ENCODE measurements at regions not wholly inside any gene's neighbourhood (a gene's known extent, or its start where the extent isn't known, plus 50 kb on each side); places are given as distances from the start of the nearest gene placed in this dataset.

- Histone ChIP-seq H3K4me1 (no peaks in the 10 kb centered on the region), H3K27ac (no peak overlapping the region), H3K36me3 (no peaks in the 10 kb centered on the region), H3K4me3 (no peak overlapping the region), H3K9me3 (no peaks in the 10 kb centered on the region), H3K27me3 (no peaks in the 10 kb centered on the region)
- in situ Hi-C loops (cut with MboI; ENCODE audit: low pct_ligation_motif_present in 1 of 4, low pct_unique_long_range_greater_than_20kb in 1 of 4, low sequenced_read_pairs in 3 of 4), result no loop called here
- no peak for TF ChIP-seq POLR2A (IDR thresholded peaks at IDR 0.05)
- no peak for TF ChIP-seq EP300 (IDR thresholded peaks at IDR 0.05; ENCODE audit: low read depth)
- no peak for TF ChIP-seq CTCF (IDR thresholded peaks at IDR 0.05)
- TF ChIP-seq POLR2AphosphoS5 (IDR thresholded peaks at IDR 0.05), result no peak
- DNase-seq, result no peak
- intact Hi-C loops (cut with DNase I; ENCODE audit: low total_unique reads), result no loop called here
- WGBS, 2 donors (ENCODE audit: low coverage in 1 of 2), result 79 to 81% methylated on average over 5 of the region's 5 CpGs
Observed at GRCh38 chr5:152907488-152908245, 502.6 kb upstream of the NMUR2 start.

- no peaks in the 10 kb centered on the region for H3K27me3 ChIP-seq
- no peaks in the 10 kb centered on the region for H3K9me3 ChIP-seq
- H3K36me3 ChIP-seq, result no peaks in the 10 kb centered on the region
- no peak overlapping the region for H3K27ac ChIP-seq
- no peak for DNase-seq
- H3K4me1 ChIP-seq, result no peaks in the 10 kb centered on the region
- in situ Hi-C loops (cut with MboI; ENCODE audit: low pct_ligation_motif_present in 1 of 4, low pct_unique_long_range_greater_than_20kb in 1 of 4, low sequenced_read_pairs in 3 of 4) (no loop called here), intact Hi-C loops (cut with DNase I; ENCODE audit: low total_unique reads) (no loop called here)
- 69 to 81% methylated on average over 3 to 4 of the region's 4 CpGs for WGBS, 2 donors (ENCODE audit: low coverage in 1 of 2)
- TF ChIP-seq CTCF (IDR thresholded peaks at IDR 0.05) (no peak), POLR2AphosphoS5 (IDR thresholded peaks at IDR 0.05) (no peak), POLR2A (IDR thresholded peaks at IDR 0.05) (no peak), EP300 (IDR thresholded peaks at IDR 0.05; ENCODE audit: low read depth) (no peak)
- H3K4me3 ChIP-seq, result no peak overlapping the region
Observed at GRCh38 chr5:152912924-152913323, 507.8 kb upstream of the NMUR2 start.

GRCh38 chr5:152932621-152933020, 527.5 kb upstream of the NMUR2 start:
- intact Hi-C loops (cut with DNase I; ENCODE audit: low total_unique reads) (no loop called here), in situ Hi-C loops (cut with MboI; ENCODE audit: low pct_ligation_motif_present in 1 of 4, low pct_unique_long_range_greater_than_20kb in 1 of 4, low sequenced_read_pairs in 3 of 4) (no loop called here)
- H3K36me3 ChIP-seq, result no peaks in the 10 kb centered on the region
- DNase-seq, result no peak
- H3K4me1 ChIP-seq, result no peaks in the 10 kb centered on the region
- no peak overlapping the region for H3K27ac ChIP-seq
- no peak overlapping the region for H3K4me3 ChIP-seq
- TF ChIP-seq CTCF (IDR thresholded peaks at IDR 0.05) (no peak), POLR2A (IDR thresholded peaks at IDR 0.05) (no peak), EP300 (IDR thresholded peaks at IDR 0.05; ENCODE audit: low read depth) (no peak), POLR2AphosphoS5 (IDR thresholded peaks at IDR 0.05) (no peak)
- H3K27me3 ChIP-seq, result no peaks in the 10 kb centered on the region
- H3K9me3 ChIP-seq, result no peaks in the 10 kb centered on the region

GRCh38 chr5:152933056-152933455, 528.0 kb upstream of the NMUR2 start:
- 87% methylated on average over 2 of the region's 2 CpGs; no CpG with 5 or more reads in 1 of the 2 donors for WGBS, 2 donors (ENCODE audit: low coverage in 1 of 2)
- no peak for DNase-seq
- intact Hi-C loops (cut with DNase I; ENCODE audit: low total_unique reads) (no loop called here), in situ Hi-C loops (cut with MboI; ENCODE audit: low pct_ligation_motif_present in 1 of 4, low pct_unique_long_range_greater_than_20kb in 1 of 4, low sequenced_read_pairs in 3 of 4) (no loop called here)
- no peaks in the 10 kb centered on the region for H3K9me3 ChIP-seq
- TF ChIP-seq POLR2AphosphoS5 (IDR thresholded peaks at IDR 0.05), result no peak
- no peaks in the 10 kb centered on the region for H3K27me3 ChIP-seq
- no peaks in the 10 kb centered on the region for H3K36me3 ChIP-seq
- H3K27ac ChIP-seq, result no peak overlapping the region
- H3K4me3 ChIP-seq, result no peak overlapping the region
- H3K4me1 ChIP-seq, result no peaks in the 10 kb centered on the region

GRCh38 chr5:152938630-152939029, 533.6 kb upstream of the NMUR2 start:
- TF ChIP-seq POLR2A (IDR thresholded peaks at IDR 0.05) (no peak), CTCF (IDR thresholded peaks at IDR 0.05) (no peak), EP300 (IDR thresholded peaks at IDR 0.05; ENCODE audit: low read depth) (no peak), POLR2AphosphoS5 (IDR thresholded peaks at IDR 0.05) (no peak)
- in situ Hi-C loops (cut with MboI; ENCODE audit: low pct_ligation_motif_present in 1 of 4, low pct_unique_long_range_greater_than_20kb in 1 of 4, low sequenced_read_pairs in 3 of 4), result no loop called here
- WGBS, 2 donors (ENCODE audit: low coverage in 1 of 2), result 79 to 100% methylated on average over 1 of the region's 1 CpG

More at GRCh38 chr5:152938630-152939029, 533.6 kb upstream of the NMUR2 start:
- Histone ChIP-seq H3K27me3 (no peaks in the 10 kb centered on the region), H3K9me3 (no peaks in the 10 kb centered on the region), H3K4me3 (no peak overlapping the region), H3K36me3 (no peaks in the 10 kb centered on the region), H3K4me1 (no peaks in the 10 kb centered on the region), H3K27ac (no peak overlapping the region)
- intact Hi-C loops (cut with DNase I; ENCODE audit: low total_unique reads), result no loop called here
- DNase-seq, result no peak
